Stimulated activated CD4-positive, alpha-beta T cell treated with anti-CD3 and anti-CD28 coated beads, Interleukin-4, amount 100 ng/mL, for 4 hours (primary cell): ENCODE measurements at regions not wholly inside any gene's neighbourhood (a gene's known extent, or its start where the extent isn't known, plus 50 kb on each side); places are given as distances from the start of the nearest gene placed in this dataset.
"Not testable (repeated sequence)": the region's sequence is repeated elsewhere in the genome, so short reads cannot be mapped to it uniquely, and the experiment has no call there.

Source experiments
- DNase-seq, 2 experiments: peaks; one replicate each; pipeline ENCODE4 v3.0.0-alpha.2; 2020

DNA sequence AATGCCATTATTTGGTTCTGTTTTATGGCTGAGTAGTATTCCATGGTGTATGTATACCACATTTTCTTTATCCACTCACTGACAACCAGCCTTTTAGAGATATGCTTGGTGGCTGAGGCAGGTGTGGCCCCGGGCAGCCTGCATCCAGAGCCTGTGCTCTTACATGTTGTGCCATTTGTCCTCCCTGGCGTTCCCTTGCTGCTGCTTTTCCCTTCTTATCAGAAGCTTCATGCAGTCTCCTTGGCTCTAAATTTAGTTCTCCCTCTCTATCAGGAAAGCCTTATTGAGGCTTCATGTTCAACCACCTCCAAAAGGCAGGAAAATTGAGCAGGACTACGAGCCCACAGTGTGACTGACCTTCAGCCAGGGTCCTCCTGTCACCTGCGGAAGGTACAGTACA, 131.7 kb upstream of the ITGA6 start:
- DNase-seq, result no peak

DNA sequence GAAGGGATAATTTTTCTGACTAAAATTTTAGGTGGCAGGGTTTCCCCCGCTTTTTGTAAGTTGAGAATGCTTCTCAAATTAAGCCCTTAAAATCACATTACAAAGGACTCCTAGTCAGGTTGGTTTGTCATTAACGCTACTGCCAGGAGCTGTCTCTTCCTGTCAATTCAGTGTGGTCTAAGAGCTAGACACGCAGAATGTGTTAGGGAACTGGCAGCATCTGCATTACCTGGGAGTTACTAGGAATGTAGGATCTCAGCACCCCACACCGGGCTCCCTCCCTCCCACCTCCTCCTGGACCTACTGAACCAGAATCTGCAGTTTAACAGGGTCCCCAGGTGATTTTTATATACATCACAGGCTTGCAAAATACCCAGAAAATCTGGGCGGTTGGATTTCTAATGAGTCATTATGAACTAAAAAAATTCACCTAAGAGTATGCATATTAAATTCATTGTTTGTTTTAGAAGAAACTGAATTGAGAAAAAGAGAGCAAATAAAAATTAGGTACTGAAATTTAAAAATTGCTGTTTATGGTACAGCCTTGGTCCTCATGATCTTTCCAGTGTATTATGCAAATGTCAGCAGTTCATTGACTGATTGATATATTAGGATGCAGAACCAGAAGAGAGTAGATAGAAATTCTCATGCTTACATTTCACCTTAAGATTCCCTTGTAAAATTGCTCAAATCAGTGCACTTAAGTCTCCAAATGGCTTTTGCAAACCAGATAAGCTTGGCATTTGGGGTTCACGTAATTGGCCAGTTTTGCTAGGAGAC, 130.9 kb upstream of the ITGA6 start:
- DNase-seq, result no peak

DNA sequence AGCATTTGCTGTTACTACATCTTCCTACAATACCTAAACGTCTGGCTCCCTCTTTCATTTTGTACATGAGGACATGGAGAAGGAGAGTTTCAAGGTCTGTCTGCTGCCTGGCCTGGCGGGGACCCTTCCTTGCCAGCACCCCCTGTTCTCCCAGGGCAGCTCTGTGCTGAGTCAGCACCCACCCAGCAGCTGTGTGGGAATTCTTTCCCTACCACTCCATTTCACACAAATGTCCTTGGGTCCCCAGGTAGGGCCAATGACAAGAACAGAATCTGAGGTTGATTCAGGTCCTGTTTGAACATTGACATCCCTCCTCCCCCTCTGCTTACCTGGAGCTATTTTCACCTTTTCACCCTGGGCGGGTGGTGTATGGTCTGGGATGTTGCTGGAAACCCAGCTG, 129.9 kb upstream of the ITGA6 start:
- DNase-seq, result no peak

DNA sequence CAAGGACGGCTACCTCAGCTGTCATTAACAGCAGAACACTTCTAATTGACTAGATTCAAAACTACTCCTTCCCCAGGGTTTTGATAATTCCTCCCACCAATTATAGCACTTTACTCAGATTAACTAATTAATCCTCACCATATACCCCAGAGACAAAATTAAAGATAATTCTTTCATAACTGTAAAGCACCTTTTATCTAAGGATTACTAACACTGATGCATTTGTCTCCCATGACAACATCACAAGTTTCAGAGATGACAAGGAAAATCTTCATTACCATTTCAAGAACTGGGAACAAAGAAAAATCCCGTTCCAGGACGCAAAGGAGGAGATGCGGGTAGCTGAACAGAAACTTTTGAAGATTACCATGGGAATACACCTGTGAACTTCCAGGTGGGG, 129.4 kb upstream of the ITGA6 start:
- no peak for DNase-seq

DNA sequence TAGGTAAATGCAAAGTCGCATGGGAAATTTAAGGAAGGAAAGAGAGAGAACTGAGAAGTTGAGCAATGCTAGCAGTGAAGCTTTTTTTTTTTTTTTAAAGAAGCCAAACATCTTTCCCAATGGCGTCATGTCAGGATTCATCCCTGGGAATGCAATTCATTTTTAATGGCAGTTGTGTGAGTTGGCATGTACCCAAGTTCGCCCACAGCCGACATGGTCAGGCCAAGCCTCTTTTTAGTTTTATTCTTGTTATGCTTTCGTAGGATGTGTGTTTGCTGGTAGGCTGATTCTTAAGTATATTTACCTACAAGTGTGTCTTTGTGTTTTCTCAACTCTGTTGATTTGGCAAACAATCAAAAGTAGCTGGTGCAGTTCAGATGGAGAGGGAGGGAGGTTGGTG, 127.6 kb upstream of the ITGA6 start:
- DNase-seq, result no peak

DNA sequence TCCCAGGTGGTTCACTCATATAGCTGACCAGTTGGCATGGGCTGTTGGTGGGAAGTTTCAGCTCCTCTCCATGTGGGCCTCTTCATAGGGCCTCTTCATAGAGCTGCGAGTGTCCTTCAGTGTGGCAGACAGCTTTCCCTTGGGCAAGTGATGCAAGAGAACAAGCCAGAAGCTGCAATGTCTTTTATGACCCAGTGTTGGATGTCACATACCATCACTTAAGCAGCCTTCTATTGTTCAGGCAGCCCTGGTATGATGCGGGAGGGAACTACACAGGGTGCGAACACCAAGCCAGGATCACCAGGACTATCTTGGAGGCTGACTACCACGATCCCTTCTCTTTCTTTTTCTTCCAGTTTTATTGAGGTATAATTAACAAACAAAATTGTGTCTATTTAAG, 126.5 kb upstream of the ITGA6 start:
- no peak for DNase-seq

DNA sequence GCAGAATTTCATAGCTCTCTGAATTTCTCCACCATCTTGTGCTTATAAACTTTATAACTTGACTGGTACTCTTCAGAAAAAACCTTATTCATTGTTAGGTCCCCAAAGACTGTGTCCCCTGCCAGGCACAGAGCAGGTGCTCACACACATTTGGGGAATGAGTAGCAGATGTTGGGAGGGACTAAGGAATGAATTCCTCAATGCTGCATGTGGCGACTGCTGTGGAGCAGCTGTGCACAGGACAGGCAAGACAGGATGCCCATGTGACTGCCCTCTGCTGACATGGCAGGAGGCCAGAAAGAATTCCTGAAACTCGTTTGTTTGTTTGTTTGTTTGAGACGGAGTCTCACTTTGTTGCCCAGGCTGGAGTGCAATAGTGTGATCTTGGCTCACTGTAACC, 122.3 kb upstream of the ITGA6 start:
- no peak for DNase-seq

DNA sequence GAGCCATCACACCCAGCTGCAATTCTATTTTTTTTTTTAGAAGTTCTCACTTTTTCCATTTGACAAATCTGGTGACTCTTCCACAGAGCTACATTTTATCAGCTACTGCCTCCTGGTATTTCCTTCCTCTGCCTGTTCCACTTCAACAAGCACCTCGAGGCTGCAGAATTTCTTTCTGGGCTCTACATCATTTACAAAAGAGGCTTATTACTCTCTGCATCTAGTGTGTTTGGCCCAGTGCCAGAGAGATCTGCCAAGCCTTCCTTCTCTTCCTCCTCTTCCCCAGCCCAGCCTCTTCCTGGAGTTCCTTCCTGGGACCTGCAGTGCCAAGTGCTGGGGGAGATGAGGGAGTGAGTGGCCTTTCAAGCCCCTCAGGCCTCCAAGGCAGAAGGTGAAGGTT, 119.6 kb upstream of the ITGA6 start:
- no peak for DNase-seq

DNA sequence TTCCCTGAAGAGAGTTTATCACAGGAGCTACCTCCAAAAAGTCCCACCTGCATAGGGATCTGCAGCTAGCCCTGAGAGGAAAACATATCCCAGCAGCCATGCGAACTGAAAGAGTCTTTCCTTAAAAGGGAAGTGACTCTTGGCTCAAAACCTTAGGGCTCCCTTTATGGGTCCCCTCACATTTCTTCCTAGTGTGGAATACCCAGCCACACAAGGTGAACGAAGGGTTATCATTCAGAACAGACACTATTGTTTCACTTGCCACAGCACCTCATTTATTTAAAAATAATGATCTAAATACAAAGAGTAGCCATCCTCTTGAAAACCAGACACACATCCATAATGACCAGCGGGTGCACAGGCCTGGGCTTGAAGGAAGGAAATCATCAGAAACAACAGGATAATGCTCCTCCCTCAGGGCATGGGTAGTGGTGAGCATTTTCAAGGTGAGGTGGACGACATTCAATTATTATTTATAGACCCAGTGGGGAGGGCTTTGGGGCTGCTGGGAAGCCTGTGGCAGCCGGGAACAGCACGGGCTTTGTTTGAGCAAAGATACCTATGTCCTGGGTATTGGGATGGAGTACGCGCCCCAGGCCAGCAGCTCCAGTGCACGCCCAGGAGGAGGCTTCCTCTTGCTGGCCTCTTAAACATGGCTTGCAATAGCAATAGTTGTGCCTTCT, 119.0 kb upstream of the ITGA6 start:
- no peak for DNase-seq

DNA sequence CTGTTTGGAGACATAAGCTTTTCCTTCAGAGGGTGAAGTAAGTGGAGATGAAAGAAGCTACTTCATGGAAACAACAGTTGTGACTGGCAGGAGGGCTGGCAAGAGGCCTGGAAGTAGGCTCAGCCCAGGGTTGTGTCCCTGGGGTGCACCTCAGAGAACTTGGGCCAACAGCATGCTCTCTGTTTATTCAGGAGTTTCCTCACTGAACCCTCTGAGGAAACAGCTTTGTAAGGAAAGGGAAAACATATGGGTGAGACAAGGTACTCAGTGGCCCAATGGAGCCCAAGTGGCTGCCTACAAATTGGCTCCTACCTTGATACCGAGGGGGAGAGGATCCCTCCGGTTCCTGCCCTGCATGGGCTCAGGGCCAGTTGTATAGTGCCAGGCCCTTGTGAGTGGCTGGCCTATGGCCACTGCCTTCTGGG, 115.5 kb upstream of the ITGA6 start:
- no peak for DNase-seq

DNA sequence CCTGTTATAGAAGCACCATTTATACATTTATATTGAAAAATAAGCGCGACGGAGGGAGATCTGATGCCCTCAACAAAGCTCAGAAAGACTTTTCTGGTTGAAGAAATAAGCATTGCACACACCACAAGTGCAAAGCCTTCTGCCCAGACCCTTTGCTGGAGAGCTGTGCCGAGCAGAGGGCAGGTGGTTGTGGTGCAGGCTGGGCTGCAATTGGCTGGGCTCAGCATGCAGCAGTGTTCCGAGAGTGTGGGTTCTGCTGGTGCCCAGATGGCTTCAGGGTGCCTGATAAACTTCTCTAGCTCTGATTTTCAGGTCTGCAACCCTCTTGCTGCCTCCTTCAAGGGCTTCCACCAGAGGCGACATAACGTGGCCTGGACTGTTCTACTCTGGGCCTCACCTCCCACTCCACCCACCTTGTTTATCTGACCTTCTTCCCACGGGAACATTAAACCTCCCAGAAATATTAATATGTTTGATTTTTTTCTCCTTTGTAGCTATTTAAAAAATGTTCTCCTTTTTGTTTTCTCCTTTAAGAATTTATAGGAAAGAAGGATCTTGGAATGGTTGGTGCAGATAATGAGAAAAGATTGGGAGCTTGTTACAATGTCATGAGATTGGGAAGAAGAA, 113.6 kb upstream of the ITGA6 start:
- no peak for DNase-seq

DNA sequence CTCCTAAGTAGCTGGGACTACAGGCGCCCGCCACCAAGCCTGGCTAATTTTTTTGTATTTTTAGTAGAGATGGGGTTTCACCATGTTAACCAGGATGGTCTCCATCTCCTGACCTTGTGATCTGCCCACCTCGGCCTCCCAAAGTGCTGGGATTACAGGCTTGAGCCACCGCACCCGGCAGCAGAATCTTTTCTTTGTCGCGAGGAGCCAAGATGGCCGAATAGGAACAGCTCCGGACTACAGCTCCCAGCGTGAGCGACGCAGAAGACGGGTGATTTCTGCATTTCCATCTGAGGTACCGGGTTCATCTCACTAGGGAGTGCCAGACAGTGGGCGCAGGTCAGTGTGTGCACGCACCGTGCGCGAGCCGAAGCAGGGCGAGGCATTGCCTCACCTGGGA, 112.3 kb upstream of the ITGA6 start:
- DNase-seq, result not testable (repeated sequence)

DNA sequence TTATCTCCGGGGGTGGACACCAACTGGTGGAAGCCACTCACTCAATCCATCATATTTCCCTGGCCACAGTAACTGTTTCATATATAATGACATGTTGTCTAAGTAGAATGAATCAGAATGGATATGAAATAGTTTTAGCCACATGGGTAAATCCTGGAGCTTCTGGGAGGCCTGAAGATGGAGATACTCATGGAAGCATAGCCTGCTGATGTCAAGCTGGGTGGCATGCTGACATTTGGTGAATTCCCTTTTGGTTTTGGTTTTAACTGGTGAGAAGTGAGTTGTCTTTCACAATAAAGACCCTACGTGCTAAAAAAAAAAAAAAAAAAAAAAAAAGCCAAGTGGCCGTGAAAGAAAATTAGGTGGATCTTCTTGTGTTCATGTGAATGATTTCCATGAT, 105.3 kb upstream of the ITGA6 start:
- no peak for DNase-seq

DNA sequence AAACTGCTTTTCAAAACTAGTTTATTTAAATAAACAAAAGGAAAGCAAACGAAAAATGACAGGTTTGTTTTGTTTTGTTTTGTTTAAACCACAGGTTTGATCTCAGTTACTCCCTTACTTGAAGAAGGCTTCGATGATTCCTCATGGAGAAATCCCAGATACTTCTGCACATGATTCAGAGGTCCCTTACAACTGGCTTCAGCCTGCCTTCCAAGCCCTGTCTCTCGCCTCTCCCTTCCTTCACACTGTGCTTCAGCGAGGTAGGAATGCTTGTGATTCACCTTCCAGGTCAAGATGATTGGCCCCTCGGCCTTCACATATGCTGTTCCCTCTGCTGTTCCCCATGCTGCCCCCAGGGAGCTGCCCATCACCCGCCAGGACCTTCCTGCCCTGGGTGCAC, 104.1 kb upstream of the ITGA6 start:
- DNase-seq, result no peak

DNA sequence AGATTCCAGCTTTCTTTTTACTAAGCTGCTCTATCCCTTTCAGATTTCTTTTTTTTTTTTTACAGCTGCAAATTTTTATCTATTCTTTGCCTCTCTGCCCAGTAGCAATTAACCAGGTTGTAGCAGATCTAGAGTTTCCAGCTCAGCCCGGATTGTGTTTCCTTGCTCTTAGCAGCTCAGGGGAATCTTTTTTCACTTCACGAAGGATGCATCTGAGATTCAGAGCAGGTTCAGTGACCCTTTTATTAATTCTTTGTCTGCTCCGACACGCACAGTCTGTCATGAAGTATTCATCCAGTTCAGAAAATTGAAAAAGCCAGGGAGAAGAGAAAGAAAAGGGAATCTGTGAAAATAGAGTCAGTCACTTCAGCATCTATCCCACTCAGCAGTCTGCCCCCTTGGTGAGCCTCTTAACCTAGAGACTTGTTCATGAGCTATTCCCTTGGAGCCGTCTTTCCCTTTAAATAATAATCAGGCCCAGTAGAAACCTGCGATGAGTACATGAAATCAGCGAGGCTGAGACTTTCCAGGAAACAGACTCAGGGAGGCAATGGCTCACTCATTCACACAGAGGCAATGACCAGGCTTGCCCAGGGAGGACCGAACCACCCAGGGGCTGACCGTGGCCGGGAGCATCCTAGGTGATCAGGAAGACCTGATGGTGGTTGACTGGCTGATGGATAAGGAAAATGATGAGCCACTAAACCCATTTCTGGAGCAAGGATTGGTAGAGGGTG, 103.4 kb upstream of the ITGA6 start:
- DNase-seq, result no peak

DNA sequence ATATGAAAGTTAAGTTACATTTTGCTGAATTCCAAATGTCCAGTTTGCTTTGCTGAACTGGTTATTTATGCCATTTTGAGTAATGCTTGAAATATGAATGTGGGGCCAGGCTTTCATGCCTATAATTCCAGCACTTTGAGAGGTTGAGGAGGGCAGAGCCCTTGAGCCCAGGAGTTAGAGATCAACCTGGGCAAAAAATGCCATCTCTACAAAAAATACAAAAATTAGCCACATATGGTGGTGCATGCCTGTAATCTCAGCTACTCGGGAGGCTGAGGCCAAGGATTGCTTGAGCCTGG, 101.2 kb upstream of the ITGA6 start:
- DNase-seq, result no peak

DNA sequence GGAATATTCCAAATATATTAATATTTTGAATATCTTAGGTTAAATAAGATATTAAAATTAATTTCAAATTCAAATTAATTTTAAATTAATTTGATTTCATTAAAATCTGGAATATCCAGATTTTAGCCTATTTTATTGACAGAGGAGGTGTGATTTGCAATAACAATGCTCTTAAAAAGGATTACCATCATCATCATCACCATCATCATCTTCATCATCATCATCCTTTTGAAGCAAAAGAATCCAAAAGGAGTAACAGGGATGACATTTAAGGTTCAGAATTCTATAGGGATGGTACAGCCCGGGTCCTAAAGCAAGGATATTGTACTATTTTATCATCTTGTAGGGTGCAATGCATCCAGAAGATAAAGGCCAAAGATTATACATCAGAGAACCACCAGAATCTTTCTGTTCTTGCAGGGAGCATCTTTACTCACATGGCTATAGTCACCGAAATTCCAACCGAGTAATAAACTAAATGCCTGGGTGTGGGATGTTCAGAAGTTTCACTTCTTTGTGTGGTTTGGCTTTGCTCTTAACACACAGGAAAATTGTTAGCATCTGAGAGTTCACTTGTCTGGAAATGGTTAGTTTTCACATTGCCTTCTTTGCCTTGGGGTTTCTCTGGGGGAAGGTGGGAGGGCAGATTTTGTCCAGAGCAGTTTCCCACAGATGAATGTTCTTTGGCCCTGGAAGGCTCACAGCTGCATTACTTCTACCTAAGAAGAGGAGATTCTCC, 99.1 kb upstream of the ITGA6 start:
- no peak for DNase-seq

DNA sequence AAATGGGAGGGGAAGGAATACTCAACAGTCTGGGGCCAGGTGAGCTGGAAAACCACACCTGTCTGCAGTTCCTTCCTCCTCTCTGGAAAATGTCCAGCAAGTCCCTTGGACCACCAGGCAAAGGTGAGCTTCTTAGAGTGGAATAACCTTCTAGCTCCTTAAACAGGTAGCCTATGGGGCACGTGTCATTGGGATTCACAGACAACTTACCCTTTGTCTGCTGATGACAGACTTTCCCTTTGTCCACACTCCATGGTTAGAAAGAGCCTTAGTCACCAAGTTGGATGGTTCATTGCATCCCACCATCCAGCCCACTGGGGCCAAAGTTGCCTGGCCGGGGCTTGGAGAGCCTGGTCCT, 98.0 kb upstream of the ITGA6 start:
- no peak for DNase-seq

DNA sequence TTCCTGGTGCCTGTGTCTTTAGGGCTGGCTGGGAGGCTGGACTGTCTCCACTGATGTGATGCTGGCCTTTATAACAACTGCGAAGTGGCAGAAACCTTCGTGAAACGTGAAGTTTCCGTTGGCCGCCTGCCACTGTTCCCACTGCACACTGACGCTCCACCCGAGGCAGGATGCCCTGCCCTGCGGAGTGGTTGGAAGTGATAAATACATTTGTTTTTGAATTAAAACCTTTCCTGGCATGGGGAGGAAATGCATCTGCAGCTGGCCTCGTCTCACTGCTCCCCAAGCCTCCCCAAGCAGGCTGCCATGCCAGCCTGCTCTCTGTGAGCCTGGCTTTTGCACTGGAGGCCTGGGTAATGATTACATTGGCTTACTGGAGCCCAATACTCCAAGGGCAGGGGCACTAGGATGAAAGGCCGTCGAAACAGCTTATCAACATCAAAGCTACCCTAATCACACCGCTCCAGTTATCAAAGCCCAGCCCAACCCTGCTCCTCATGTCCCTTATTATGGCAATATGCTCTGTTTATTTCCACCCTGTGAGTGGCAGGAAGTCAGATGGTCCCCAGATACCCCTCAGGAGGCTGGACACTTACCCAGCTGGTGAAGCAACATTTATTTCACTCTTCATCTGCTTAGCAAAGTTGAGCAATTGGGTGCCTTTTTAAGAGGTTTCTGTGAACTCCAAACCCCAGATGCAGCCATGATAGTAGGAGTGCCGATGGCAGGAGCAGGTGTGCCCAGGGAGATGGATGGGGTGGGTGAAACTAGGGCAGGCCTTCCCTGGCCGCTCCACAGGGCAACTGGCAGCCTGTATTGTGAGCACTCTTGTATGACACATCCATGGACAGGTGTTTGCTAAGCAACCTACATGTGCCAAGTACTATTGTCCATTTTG, 97.4 kb upstream of the ITGA6 start:
- no peak for DNase-seq

DNA sequence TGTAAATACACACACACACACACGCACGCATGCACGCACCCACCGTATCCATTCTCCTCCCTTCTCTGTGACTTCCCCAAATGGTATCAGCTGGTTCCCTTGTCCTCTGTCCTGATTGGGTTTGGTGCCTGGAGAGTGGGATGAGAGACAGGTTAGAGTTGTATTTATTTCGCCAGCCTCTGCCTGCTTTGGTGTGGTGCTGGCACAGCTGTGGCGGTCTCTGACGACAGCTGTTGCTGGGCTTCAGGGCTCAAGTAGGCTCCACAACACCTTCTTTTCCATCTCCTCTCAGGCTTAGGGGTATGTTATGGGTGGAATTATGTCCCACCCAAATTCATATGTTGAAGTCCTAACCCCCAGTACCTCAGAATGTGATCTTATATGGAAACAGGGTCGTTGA, 94.9 kb upstream of the ITGA6 start:
- no peak for DNase-seq

DNA sequence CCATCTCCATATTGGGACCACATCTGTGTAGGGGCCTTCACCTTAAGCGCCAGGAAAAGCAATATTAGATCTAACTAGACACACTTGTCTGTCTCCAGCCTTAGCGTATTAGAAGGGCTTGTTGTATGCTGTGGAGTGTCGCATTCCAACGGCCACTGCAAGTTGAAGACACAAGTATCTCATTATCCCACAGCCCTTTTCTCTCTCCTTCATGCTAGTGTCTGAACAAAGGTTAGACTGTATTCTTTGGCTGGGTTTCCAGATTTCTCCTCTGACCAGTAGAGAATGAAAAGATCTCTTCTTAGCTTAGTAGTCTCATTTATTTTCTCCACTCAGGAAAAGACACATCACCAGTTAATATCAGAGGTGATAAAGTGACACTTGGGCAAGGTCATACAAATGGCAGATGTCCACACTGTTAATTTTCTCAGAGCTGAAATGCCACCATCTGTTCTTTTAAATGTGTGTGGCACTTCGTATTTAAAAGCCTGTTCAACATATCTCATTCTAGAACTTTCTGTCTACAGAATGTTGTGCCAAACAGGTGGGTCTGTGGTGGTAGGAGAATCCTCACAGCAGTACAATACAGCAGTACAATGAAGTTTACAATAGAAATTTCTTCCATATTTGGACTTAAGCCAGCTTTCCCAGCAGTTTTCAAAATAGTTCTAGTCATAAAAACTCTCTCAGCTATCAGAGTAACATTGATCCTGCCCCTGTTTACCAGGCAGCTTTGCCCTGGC, 94.0 kb upstream of the ITGA6 start:
- DNase-seq, result no peak

DNA sequence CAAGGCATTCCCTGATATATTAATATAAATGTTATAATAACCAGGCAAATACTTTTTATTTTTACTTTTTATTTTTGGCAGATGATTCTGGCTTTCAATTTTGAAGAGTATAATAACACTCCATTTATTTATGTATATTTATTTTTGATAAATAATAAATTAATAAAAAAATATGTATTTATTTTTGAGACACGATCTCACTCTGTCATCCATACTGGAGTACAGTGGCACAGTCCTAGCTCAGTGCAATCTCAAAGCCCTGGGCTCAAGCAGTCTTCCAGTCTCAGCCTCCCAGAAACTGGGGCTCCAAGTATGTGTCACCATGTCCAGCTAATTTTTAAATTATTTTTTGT, 93.4 kb upstream of the ITGA6 start:
- DNase-seq, result no peak
